Lower lobe of right lung (tissue), 2 donors: ENCODE measurements at regions not wholly inside any gene's neighbourhood (a gene's known extent, or its start where the extent isn't known, plus 50 kb on each side); places are given as distances from the start of the nearest gene placed in this dataset.
"Not testable (repeated sequence)": the region's sequence is repeated elsewhere in the genome, so short reads cannot be mapped to it uniquely, and the experiment has no call there.

Experiments used
- ATAC-seq, 2 donors: fragments of 200-7000 bp; cut with Tn5 transposase; one replicate each; pipeline ENCODE4 v1.9.1; 2020 to 2022; ENCODE audit warnings: mild to moderate bottlenecking in 2 of 2, moderate library complexity in 2 of 2
- DNase-seq: peaks from one replicate; pipeline ENCODE4 v3.0.0-alpha.2; 2020
- H3K27ac ChIP-seq: fragments of 200-600 bp; one replicate; pipeline ENCODE4 v1.8.0; 2022
- H3K27me3 ChIP-seq: fragments of 200-600 bp; one replicate; pipeline ENCODE4 v1.8.0; 2022; ENCODE audit warnings: low read depth
- H3K36me3 ChIP-seq: fragments of 200-600 bp; one replicate; pipeline ENCODE4 v1.8.0; 2022; ENCODE audit warnings: mild to moderate bottlenecking
- H3K4me1 ChIP-seq: fragments of 200-600 bp; one replicate; pipeline ENCODE4 v1.8.0; 2022
- H3K4me3 ChIP-seq: fragments of 200-600 bp; one replicate; pipeline ENCODE4 v1.8.0; 2022; ENCODE audit warnings: mild to moderate bottlenecking
- H3K9me3 ChIP-seq: fragments of 200-600 bp; one replicate; pipeline ENCODE4 v1.8.0; 2022
- CTCF ChIP-seq: fragments of 200-600 bp; IDR thresholded peaks from one replicate; pipeline ENCODE4 v1.8.0; 2022; ENCODE audit warnings: antibody characterized with exemption, mild to moderate bottlenecking
- intact Hi-C: fragments of 100-400 bp; cut with DNase I; formaldehyde crosslinking; loops from one replicate; pipeline ENCODE4 v1.11.0; 2022
- donor health status: DM: no; HTN: yes; CAD: no; lungs with severe emphysema.

GRCh38 chr13:109998684-109999533 is 212.5 kb upstream of the IRS2 start:
- no peak for DNase-seq
- ATAC-seq = peak in 1 of 2 donors; percentile 18
- no peaks in the 10 kb centered on the region for H3K36me3 ChIP-seq
- no peak overlapping the region for H3K27ac ChIP-seq
- no peak for TF ChIP-seq CTCF
- no peak overlapping the region for H3K4me3 ChIP-seq
- intact Hi-C loops = no loop called here
- H3K27me3 ChIP-seq = no peaks in the 10 kb centered on the region
- no peaks in the 10 kb centered on the region for H3K4me1 ChIP-seq
- no peaks in the 10 kb centered on the region for H3K9me3 ChIP-seq

GRCh38 chr13:109998037-109998436 is 211.7 kb upstream of the IRS2 start:
- no peak overlapping the region for H3K27ac ChIP-seq
- no peaks in the 10 kb centered on the region for H3K4me1 ChIP-seq
- no peaks in the 10 kb centered on the region for H3K9me3 ChIP-seq
- no peak overlapping the region for H3K4me3 ChIP-seq
- no peaks in the 10 kb centered on the region for H3K36me3 ChIP-seq
- intact Hi-C loops = no loop called here
- DNase-seq = no peak
- no peaks in the 10 kb centered on the region for H3K27me3 ChIP-seq
- no peak for TF ChIP-seq CTCF
- ATAC-seq = no peak

GRCh38 chr13:109997056-109997595 is 210.7 kb upstream of the IRS2 start:
- H3K4me3 ChIP-seq, H3K27ac ChIP-seq, H3K9me3 ChIP-seq, intact Hi-C loops, H3K4me1 ChIP-seq, ATAC-seq, DNase-seq, H3K36me3 ChIP-seq, H3K27me3 ChIP-seq: not testable (repeated sequence)

- TF ChIP-seq CTCF = no peak
- intact Hi-C loops = no loop called here
- Histone ChIP-seq H3K27ac (no peak overlapping the region), H3K27me3 (no peaks in the 10 kb centered on the region), H3K4me3 (no peak overlapping the region), H3K9me3 (no peaks in the 10 kb centered on the region), H3K36me3 (no peaks in the 10 kb centered on the region), H3K4me1 (no peaks in the 10 kb centered on the region)
- ATAC-seq (no peak), DNase-seq (no peak)
These were observed 210.1 kb upstream of the IRS2 start for GRCh38 chr13:109996404-109996960.

- Histone ChIP-seq H3K36me3 (no peaks in the 10 kb centered on the region), H3K27ac (no peak overlapping the region), H3K9me3 (no peaks in the 10 kb centered on the region), H3K4me1 (no peaks in the 10 kb centered on the region), H3K4me3 (no peak overlapping the region), H3K27me3 (no peaks in the 10 kb centered on the region)
- ATAC-seq = no peak
- intact Hi-C loops = no loop called here
- no peak for TF ChIP-seq CTCF
- DNase-seq = no peak
These were observed 209.2 kb upstream of the IRS2 start for GRCh38 chr13:109995578-109995977.

GRCh38 chr13:109990296-109990695 is 203.9 kb upstream of the IRS2 start:
- intact Hi-C loops = no loop called here
- H3K27me3 ChIP-seq = no peaks in the 10 kb centered on the region

More at GRCh38 chr13:109990296-109990695, 203.9 kb upstream of the IRS2 start:
- ATAC-seq (no peak), DNase-seq (no peak)
- no peak for TF ChIP-seq CTCF
- no peak overlapping the region for H3K4me3 ChIP-seq
- no peaks in the 10 kb centered on the region for H3K36me3 ChIP-seq
- H3K27ac ChIP-seq = no peak overlapping the region
- no peaks in the 10 kb centered on the region for H3K4me1 ChIP-seq
- no peaks in the 10 kb centered on the region for H3K9me3 ChIP-seq
